PC-3 (cell line): ENCODE measurements at regions not wholly inside any gene's neighbourhood (a gene's known extent, or its start where the extent isn't known, plus 50 kb on each side); places are given as distances from the start of the nearest gene placed in this dataset.

Experiments
- ATAC-seq: fragments of 200-7000 bp; cut with Tn5 transposase; 2 replicates; pipeline ENCODE4 v1.9.1; 2020; ENCODE audit warnings: mild to moderate bottlenecking, moderate library complexity
- BruUV-seq: library from RNA; stranded (reverse); fragments of 400-500 nt; replicated peaks from 2 replicates; lab custom pipeline; 2021; lab: Mats Ljungman, UMichigan
- CTCF ChIA-PET: fragments of 300-600 bp; sonication (Branson Sonifier 250); formaldehyde crosslinking; loops from one replicate; lab custom pipeline; 2022; ENCODE audit warnings: antibody characterized with exemption; lab: Charles Lee
- POLR2A ChIA-PET: fragments of 300-600 bp; sonication (Branson Sonifier 250); formaldehyde crosslinking; loops from one replicate; lab custom pipeline; 2022; ENCODE audit warnings: antibody characterized with exemption; ENCODE audit not compliant: unreplicated experiment; lab: Charles Lee
- DNase-seq: peaks from one replicate; pipeline ENCODE4 v3.0.0-alpha.2; 2015
- H2AFZ ChIP-seq: fragments of 300-600 bp; sonication (generic); 2 replicates; pipeline ENCODE4 v1.6.0; 2016; ENCODE audit warnings: antibody characterized with exemption, low read length
- H3F3A ChIP-seq: fragments of 300-600 bp; sonication (generic); one replicate; pipeline ENCODE4 v1.6.0; 2017; ENCODE audit warnings: antibody characterized with exemption, low read length, control low read depth, mild to moderate bottlenecking; ENCODE audit not compliant: unreplicated experiment
- H3K27ac ChIP-seq: fragments of 300-600 bp; sonication (generic); 2 replicates; pipeline ENCODE4 v1.5.1; 2016; ENCODE audit warnings: mild to moderate bottlenecking, low read length
- H3K27me3 ChIP-seq: fragments of 300-600 bp; sonication (generic); 2 replicates; pipeline ENCODE4 v1.6.1; 2016; ENCODE audit warnings: low read length, mixed read lengths
- H3K36me3 ChIP-seq: fragments of 300-600 bp; sonication (generic); 2 replicates; pipeline ENCODE4 v1.6.1; 2016; ENCODE audit warnings: low read depth, mixed run types, low read length, mixed read lengths
- H3K4me1 ChIP-seq: fragments of 300-600 bp; sonication (generic); 2 replicates; pipeline ENCODE4 v1.5.1; 2016; ENCODE audit warnings: low read length; ENCODE audit not compliant: insufficient read depth
- H3K4me2 ChIP-seq: fragments of 300-600 bp; sonication (generic); 2 replicates; pipeline ENCODE4 v1.6.0; 2016; ENCODE audit warnings: low read length
- H3K4me3 ChIP-seq: fragments of 300-600 bp; sonication (generic); 2 replicates; pipeline ENCODE4 v1.5.1; 2016; ENCODE audit warnings: mild to moderate bottlenecking, low read length, mixed read lengths
- H3K79me2 ChIP-seq: fragments of 300-600 bp; sonication (generic); 2 replicates; pipeline ENCODE4 v1.6.1; 2017; ENCODE audit warnings: low read length, mixed read lengths
- H3K9ac ChIP-seq: fragments of 300-600 bp; sonication (generic); 2 replicates; pipeline ENCODE4 v1.6.0; 2016; ENCODE audit warnings: mild to moderate bottlenecking, low read length
- H3K9me2 ChIP-seq: fragments of 300-600 bp; sonication (generic); replicated peaks from 2 replicates; pipeline ENCODE4 v1.6.1; 2016; ENCODE audit warnings: mixed run types, low read length, mixed read lengths
- H3K9me3 ChIP-seq: fragments of 300-600 bp; sonication (generic); 2 replicates; pipeline ENCODE4 v1.6.1; 2016; ENCODE audit warnings: low read length, mixed read lengths
- H4K20me1 ChIP-seq: fragments of 300-600 bp; sonication (generic); 2 replicates; pipeline ENCODE4 v1.6.1; 2016; ENCODE audit warnings: low read length, mixed read lengths
- EZH2 ChIP-seq: fragments of 300-600 bp; sonication (generic); IDR thresholded peaks from one replicate; pipeline ENCODE4 v1.6.1; 2017; ENCODE audit warnings: antibody characterized with exemption, mild to moderate bottlenecking, low read length; ENCODE audit not compliant: unreplicated experiment
- EZH2phosphoT487 ChIP-seq: fragments of 300-600 bp; sonication (generic); IDR thresholded peaks from 2 replicates; pipeline ENCODE4 v1.6.1; 2018; ENCODE audit warnings: mild to moderate bottlenecking, antibody characterized with exemption, low read length, borderline replicate concordance
- intact Hi-C: fragments of 100-400 bp; cut with micrococcal nuclease; formaldehyde crosslinking; loops from 2 replicates; pipeline ENCODE4 v1.9.0; 2023
- TF ChIP-seq, protein P1 (sequence below): fragments of 300-600 bp; sonication (generic); conservative IDR thresholded peaks from 2 replicates; pipeline ENCODE4 v1.5.1; 2017; ENCODE audit warnings: antibody characterized with exemption, low read depth, mild to moderate bottlenecking, low read length

GRCh38 chr2:216792222-216793021 is 67.4 kb downstream of the TNP1 start:
- H3K79me2 ChIP-seq = no peaks in the 10 kb centered on the region
- ATAC-seq (no peak), DNase-seq (peak; percentile 38)
- BruUV-seq = no TSS peak
- no peak overlapping the region for H3K4me3 ChIP-seq
- no peaks in the 10 kb centered on the region for H3K9me3 ChIP-seq
- no peaks in the 10 kb centered on the region for H3K9me2 ChIP-seq
- CTCF ChIA-PET = no interaction called here
- TF ChIP-seq EZH2 (no peak), EZH2phosphoT487 (no peak)
- TF ChIP-seq, protein P1, sequence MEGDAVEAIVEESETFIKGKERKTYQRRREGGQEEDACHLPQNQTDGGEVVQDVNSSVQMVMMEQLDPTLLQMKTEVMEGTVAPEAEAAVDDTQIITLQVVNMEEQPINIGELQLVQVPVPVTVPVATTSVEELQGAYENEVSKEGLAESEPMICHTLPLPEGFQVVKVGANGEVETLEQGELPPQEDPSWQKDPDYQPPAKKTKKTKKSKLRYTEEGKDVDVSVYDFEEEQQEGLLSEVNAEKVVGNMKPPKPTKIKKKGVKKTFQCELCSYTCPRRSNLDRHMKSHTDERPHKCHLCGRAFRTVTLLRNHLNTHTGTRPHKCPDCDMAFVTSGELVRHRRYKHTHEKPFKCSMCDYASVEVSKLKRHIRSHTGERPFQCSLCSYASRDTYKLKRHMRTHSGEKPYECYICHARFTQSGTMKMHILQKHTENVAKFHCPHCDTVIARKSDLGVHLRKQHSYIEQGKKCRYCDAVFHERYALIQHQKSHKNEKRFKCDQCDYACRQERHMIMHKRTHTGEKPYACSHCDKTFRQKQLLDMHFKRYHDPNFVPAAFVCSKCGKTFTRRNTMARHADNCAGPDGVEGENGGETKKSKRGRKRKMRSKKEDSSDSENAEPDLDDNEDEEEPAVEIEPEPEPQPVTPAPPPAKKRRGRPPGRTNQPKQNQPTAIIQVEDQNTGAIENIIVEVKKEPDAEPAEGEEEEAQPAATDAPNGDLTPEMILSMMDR = no peak
- POLR2A ChIA-PET = no interaction called here
- no peaks in the 10 kb centered on the region for H3K4me1 ChIP-seq
- H3K27me3 ChIP-seq = no peaks in the 10 kb centered on the region
- H3K4me2 ChIP-seq = no peak overlapping the region
- H3K9ac ChIP-seq = no peak overlapping the region
- H3K27ac ChIP-seq = no peak overlapping the region
- no peak overlapping the region; the same call in 1 of the 2 replicates for H2AFZ ChIP-seq
- intact Hi-C loops = no loop called here
- no peaks in the 10 kb centered on the region for H4K20me1 ChIP-seq
- H3K36me3 ChIP-seq = no peaks in the 10 kb centered on the region
- H3F3A ChIP-seq = no peaks in the 10 kb centered on the region

- ChIA-PET CTCF (no interaction called here), POLR2A (no interaction called here)
- ATAC-seq = no peak
- H3K4me1 ChIP-seq = no peaks in the 10 kb centered on the region
- H3K79me2 ChIP-seq = no peaks in the 10 kb centered on the region
- no peak overlapping the region for H3K4me3 ChIP-seq
- no peaks in the 10 kb centered on the region for H3K36me3 ChIP-seq
- no peak overlapping the region for H2AFZ ChIP-seq
- H3K27me3 ChIP-seq = no peaks in the 10 kb centered on the region
- no peak for DNase-seq
- no TSS peak for BruUV-seq
- H3K9me2 ChIP-seq = no peaks in the 10 kb centered on the region
- intact Hi-C loops = no loop called here
- H3K4me2 ChIP-seq = no peak overlapping the region
- H3F3A ChIP-seq = no peaks in the 10 kb centered on the region
- H3K9ac ChIP-seq = no peak overlapping the region
- no peaks in the 10 kb centered on the region for H4K20me1 ChIP-seq
- H3K9me3 ChIP-seq = no peaks in the 10 kb centered on the region
- H3K27ac ChIP-seq = no peak overlapping the region
- TF ChIP-seq, protein P1 = no peak
- TF ChIP-seq EZH2 (no peak), EZH2phosphoT487 (no peak)
Observed at GRCh38 chr2:216791303-216791702, 68.6 kb downstream of the TNP1 start.

DNA sequence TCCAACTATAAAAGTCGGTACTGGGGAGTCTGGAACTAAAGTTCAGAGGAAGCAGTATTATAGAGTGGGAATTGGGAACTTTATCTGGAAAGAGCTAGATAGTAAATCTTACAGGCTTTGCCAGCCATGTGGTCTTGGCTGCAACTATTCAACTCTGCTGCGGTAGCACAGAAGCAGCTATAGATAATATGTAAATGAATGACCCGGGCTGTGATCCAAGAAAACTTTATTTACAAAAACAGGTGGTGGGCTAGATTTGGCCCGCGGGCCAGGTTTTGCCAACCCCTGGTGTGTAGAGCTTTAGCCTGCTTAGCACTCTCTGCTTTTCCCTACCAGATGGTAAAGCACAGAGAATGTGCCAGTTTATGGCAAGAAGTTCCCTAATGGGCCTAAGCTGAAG is 70.8 kb downstream of the TNP1 start:
- no peak overlapping the region for H2AFZ ChIP-seq
- H3K9me3 ChIP-seq = no peaks in the 10 kb centered on the region
- no peak overlapping the region for H3K4me2 ChIP-seq
- H4K20me1 ChIP-seq = no peaks in the 10 kb centered on the region
- H3K27ac ChIP-seq = no peak overlapping the region
- BruUV-seq = no TSS peak
- no peak overlapping the region for H3K4me3 ChIP-seq
- TF ChIP-seq EZH2 (no peak), EZH2phosphoT487 (no peak)
- TF ChIP-seq, protein P1 = no peak
- H3K27me3 ChIP-seq = no peaks in the 10 kb centered on the region
- POLR2A ChIA-PET = no interaction called here
- CTCF ChIA-PET = no interaction called here
- no peak for ATAC-seq
- H3K79me2 ChIP-seq = no peaks in the 10 kb centered on the region
- no peaks in the 10 kb centered on the region for H3K4me1 ChIP-seq
- H3K9ac ChIP-seq = no peak overlapping the region
- no peaks in the 10 kb centered on the region for H3F3A ChIP-seq
- no peak for DNase-seq
- H3K9me2 ChIP-seq = no peaks in the 10 kb centered on the region
- intact Hi-C loops = no loop called here
- no peaks in the 10 kb centered on the region for H3K36me3 ChIP-seq
